GM21381 (cell line): ENCODE measurements at regions not wholly inside any gene's neighbourhood (a gene's known extent, or its start where the extent isn't known, plus 50 kb on each side); places are given as distances from the start of the nearest gene placed in this dataset.

ENCODE experiments used
- ATAC-seq: cut with Tn5 transposase; IDR thresholded peaks from one replicate; pipeline ENCODE4 v1.9.1; 2021; ENCODE audit warnings: mild to moderate bottlenecking, moderate library complexity; ENCODE audit not compliant: unreplicated experiment

DNA sequence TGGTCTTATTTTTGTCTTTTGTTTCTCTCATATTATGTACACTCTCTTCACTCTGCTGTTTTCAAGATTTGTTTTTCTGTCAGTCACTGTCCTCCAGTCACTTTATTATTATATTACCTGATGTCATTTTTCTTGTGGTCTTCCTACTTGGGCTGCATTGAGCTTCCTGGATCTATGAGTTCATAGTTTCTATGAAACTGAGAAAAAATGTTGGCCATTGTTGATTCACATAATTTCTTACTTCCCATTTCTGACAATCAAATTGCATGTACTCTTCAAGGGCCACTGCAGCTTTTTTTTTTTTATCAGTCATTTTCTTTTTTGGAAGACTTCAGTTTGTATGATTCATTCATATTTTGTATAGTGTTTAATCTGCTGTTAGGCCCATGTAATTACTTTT is 1180.6 kb upstream of the GBE1 start:
- no peak for ATAC-seq

GRCh38 chr3:82940124-82940523 is 1178.7 kb upstream of the GBE1 start:
- no peak for ATAC-seq

DNA sequence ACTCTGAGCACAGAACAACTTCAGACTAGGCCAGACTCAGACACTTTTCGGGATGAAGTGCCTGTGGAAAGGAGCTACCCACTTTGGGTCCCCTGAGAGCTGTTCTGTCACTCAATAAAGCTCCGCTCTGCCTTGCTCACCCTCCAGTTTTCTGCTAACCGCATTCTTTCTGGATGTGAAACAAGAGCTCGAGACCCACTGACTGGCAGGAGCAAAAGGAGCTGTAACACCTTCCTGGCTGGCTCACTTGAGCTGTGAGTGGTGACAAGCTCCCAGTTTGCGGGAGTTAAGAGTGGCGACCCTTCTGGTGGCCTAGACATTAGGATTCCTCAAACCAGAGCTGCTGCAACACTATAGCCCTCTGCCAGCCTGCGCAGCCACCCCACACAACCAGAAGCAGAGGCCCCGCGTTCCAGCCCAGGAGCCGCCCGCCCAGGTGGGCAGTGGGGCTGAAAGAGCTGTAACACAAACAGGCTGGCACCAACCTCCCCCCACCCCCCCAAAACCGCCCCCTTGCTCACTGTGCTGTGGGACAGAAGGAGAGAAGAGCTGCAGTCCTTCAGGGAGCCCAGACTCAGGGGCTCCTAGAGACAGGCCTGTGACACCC is 1178.1 kb upstream of the GBE1 start:
- no peak for ATAC-seq

DNA sequence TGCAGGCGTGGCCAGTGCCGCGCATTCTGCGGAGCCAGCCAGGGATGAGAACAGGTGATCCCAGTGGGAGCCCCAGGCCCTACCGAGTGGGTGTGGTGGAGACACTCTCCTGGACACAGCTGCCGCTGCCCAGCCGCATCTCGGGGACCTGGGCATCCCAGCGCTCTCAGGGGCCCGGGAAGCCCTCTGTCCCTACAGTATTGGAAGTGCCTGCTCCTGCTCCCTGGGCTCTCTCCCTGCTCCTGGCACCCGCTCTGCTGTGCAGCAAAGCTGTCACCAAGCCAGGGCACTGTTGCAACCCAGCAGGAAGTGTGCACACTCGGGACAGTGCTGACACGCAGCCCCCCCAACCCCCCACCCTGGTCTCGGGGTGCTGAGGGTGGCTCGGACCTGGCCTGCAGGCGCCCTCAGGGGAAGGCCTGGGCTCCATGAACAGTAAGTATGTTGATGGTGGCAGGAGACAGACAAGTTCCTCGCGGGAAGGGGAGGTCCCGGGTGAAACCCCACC is 1177.4 kb upstream of the GBE1 start:
- no peak for ATAC-seq

GRCh38 chr3:82927309-82928253 is 1166.1 kb upstream of the GBE1 start:
- no peak for ATAC-seq

DNA sequence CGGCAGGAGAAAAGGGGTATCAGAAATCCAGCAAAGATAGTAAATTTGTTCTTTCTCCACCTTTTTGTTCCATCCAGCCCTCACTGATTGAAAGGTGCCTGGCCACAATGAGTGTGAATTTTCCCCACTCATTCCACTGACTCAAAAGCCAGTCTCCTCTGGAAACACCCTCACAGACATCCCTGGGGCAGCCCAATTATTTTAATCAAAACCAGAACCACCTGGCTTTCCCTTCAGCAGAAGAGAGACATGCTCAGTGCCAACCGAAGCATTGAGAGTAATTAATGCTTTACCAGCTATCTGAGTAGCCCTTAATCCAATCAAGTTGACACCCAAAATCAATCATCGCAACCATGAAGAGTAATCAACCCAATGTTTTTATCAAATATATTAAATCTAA is 1129.6 kb upstream of the GBE1 start:
- no peak for ATAC-seq

- no peak for ATAC-seq
Observed at GRCh38 chr3:82883072-82883471, 1121.6 kb upstream of the GBE1 start.

- ATAC-seq, result no peak
Observed at GRCh38 chr3:82875401-82875800, 1114.0 kb upstream of the GBE1 start.

DNA sequence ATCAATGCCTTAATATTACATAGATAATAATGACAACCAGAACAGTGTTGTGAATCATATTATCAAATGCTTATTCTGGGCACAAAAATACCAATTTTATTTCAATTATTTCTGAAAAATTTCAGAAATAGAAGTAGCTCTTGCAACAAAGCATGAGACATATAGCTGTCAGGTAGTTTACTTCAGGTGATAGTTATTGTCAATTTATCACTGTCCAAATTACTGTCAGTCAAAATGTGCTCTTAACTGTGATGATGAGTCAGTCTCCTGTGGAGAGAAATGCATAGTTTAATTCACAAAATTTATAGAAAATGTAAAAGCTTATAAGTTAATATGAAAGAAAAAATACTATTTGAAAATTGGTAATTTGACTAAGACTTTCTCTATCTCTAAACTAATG is 1078.4 kb upstream of the GBE1 start:
- ATAC-seq, result no peak

DNA sequence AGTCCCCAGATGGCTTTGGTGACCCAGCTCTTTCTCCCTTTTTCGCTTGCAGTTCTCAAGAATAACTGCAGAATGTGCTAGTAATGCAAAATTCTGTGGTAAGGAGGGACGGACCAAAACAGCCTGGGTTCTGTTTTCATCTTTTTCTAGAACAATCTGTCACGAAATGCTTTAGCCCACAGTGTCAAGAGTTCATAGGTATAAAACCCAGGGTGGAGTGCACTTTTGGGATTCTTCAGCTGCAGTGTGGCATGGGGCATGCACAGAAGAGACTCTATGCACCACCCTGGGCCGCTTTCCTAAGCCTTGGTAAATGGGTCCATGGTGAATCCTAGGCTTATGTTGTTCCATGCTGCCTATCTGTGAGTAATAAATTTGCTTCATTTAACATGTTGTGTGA is 1072.7 kb upstream of the GBE1 start:
- no peak for ATAC-seq

DNA sequence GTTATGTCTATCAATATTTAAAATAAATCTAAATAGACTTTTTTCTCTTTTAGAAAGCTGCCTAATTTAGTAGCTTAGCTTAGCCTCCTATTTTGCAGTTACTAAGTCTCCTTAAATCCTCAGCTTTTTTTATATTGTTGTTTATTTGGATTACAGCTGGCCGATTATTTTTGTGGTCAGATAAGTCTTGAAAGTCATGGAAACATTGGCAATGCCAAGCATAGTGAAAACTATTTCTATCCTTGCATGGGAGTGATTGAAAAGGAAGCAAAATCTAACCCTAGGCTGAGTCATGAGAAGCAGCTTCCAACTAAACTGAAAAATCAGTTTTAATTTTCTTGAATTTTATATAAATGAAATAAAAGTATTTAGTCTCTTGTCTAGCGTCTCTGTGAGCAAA is 1063.0 kb upstream of the GBE1 start:
- no peak for ATAC-seq

DNA sequence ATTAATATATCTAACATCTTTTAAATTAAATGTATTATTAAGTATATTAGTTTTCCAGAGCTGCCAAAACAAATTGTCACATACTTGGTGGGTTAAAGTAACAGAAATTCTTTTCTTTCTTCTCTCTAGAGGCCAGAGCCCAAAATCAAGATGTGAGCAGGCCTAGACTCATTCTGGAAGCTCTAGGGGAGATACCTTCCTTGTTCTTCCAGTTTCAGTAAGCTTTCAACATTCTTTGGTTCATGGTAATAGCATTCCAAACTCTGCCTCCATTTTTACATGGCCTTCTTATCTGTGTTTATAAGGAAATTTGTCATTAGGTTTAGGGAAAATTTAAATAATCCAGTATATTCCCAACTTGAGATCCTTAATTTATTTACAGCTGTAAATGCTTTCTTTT is 1054.6 kb upstream of the GBE1 start:
- ATAC-seq, result no peak

GRCh38 chr3:82815417-82816058 is 1054.1 kb upstream of the GBE1 start:
- ATAC-seq, result no peak

DNA sequence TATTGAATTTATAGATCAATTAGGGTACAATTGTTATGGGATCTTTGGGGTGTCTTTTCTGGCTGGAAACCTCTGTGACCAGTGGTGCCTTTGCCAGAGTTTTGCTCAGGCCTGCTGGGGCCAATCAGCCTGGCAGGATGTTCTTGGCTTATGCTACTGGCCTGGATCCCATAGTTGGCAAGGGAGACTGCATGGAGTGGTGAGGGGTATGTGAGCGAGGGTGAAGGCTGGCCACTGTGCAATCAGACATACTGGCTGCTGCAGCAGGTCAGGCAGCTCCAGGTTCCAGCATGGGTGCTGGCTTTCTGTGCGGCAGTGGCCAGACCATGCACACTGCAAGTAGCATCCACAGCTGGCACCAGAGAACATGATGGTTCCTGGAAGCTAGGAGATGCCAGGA is 1053.2 kb upstream of the GBE1 start:
- no peak for ATAC-seq

GRCh38 chr3:82807781-82808180 is 1046.3 kb upstream of the GBE1 start:
- ATAC-seq, result no peak

DNA sequence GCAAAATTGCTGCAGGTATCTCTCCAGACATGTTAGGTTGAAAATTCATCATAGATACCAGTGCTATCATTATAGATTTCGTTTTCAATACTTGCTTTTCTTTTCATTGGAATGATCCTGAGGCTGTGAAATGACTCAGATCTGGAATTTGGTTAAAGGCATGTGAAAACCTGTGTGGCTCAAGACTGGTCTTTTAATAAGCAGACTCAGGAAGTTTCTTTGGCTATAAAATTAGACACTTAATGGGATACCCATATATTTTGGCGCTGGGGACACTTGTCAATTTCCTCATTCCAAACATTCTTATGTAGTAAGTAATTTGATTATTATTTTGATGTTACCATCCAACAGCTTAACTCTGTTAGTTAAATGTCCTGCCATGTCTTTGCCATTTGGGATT is 1041.1 kb upstream of the GBE1 start:
- ATAC-seq, result no peak

DNA sequence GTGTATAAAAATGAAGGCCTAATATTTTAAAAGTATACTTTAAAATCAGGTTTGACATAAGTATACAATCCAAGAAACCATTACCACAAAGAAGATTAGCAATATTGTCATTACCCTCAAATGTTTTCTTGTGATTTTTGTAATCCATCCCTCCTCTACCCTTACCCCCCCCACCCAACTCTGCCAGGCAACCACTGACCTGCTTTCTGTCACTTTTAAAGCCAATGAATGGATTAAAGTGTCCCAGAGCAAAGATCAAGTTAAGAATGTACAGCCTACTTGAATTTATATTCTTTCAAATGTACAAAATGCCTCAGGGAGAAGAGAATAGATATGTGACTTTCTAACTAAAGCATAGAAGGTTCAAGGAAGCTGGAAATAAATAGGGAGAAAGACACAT is 1038.8 kb upstream of the GBE1 start:
- ATAC-seq, result no peak

DNA sequence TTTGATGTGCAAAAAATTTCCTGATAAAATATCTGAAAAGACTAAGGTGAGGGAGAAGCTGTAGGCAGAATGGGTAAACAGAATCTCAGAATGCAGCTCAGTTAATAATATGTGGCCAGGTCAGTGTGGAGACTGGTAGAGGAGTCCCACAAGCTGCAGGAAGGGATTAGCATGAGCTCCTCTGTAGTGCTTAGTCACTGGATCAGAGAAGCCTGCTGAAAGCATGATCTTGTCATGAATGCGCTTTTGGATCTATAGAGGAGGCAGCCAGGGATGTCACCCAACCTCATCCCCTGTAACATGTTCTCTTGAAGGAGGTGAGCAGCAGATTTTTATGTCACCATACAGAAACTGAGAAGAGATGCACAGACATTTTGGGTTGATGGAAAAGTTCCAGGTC is 1035.3 kb upstream of the GBE1 start:
- ATAC-seq, result no peak

GRCh38 chr3:82791241-82791640 is 1029.8 kb upstream of the GBE1 start:
- no peak for ATAC-seq

DNA sequence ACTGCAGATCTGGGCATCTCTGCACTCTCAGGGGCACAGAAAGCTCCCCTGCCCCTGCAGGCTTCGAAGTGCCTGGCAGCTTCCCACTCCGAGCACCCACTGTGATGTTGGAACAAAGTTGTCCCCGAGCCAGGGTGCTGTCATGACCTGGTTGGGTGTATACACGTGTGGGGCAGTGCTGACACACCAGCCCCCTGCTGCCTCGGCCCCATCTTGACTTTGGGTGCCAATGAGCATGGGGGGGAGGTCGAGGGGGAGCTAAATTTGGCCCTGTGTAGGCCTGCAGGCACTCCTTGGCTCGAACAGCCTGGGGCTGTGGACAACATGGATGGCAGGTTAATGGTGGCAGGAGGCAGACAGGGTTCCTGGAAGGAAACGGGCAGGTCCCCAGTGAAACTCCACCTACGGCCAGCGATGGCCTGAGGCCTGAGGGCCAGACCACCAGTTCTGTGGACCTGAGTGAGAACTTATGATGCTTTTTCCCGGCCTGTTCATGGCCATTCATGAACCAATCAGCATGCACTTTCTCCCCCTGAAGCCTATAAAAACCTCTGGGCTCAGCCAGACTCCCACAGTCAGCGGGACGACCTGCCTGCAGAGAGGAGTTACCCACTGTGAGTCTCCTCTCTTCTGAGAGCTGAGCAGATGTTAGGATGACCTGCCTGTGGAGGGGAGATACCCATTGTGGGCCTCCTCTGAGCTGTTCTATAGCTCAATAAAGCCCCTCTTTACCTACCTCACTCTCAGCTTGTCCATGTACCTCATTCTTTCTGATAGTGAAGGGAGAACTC is 1029.1 kb upstream of the GBE1 start:
- ATAC-seq, result no peak

DNA sequence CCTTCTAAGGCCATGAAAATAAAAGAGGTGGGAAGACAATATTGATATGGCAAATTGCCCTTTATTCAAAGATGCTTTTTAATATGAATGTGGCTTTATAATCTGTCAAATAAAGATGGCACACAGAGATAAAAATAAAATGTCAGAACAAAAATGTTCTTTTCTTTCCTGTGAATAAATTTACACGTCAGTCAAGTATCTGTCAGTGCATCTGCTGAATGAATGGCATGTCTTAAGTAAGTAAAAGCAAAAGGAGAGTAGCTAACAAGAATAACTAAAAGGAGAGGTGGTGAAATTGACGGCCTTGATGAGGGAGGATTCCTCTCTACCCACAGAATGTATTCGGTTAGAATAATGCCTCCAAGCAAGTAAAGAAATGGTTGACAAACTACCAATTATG is 1021.7 kb upstream of the GBE1 start:
- ATAC-seq, result no peak
